Naive thymus-derived CD4-positive, alpha-beta T cell (primary cell): ENCODE measurements at regions not wholly inside any gene's neighbourhood (a gene's known extent, or its start where the extent isn't known, plus 50 kb on each side); places are given as distances from the start of the nearest gene placed in this dataset.

Experiments
- ATAC-seq: fragments of 150-1000 bp; cut with Tn5 transposase; 2 replicates; pipeline ENCODE4 v1.10.0; 2021; ENCODE audit warnings: mild to moderate bottlenecking, moderate library complexity
- CTCF ChIA-PET: fragments of 350-600 bp; sonication (Branson Sonifier 250); formaldehyde crosslinking; loops from one replicate; lab custom pipeline; 2021; ENCODE audit warnings: antibody characterized with exemption; lab: Charles Lee
- POLR2A ChIA-PET: fragments of 350-600 bp; sonication (Branson Sonifier 250); formaldehyde crosslinking; loops from one replicate; lab custom pipeline; 2021; ENCODE audit warnings: antibody characterized with exemption, inconsistent platforms; lab: Charles Lee
- DNase-seq, 9 donors: peaks; one replicate each; pipeline versions ENCODE4 v3.0.0 to v3.0.0-alpha.2; 2020 to 2022; ENCODE audit warnings: mixed read lengths in 1 of 9
- H3K27ac ChIP-seq: one replicate; pipeline ENCODE4 v1.7.0; 2013; ENCODE audit warnings: mild to moderate bottlenecking, low read depth, low read length, moderate library complexity
- H3K27me3 ChIP-seq, 2 donors: one replicate each; pipeline ENCODE4 v1.7.0; 2013; ENCODE audit warnings: low read length in 2 of 2, mild to moderate bottlenecking in 2 of 2, moderate library complexity in 2 of 2; ENCODE audit not compliant: control insufficient read depth in 2 of 2, insufficient read depth in 2 of 2
- H3K36me3 ChIP-seq, 3 experiments: 1 replicate in 2 of 3; 2 replicates in 1 of 3; pipeline ENCODE4 v1.7.0; 2013; ENCODE audit warnings: low read length in 3 of 3, mild to moderate bottlenecking in 3 of 3, moderate library complexity in 1 of 3; ENCODE audit not compliant: insufficient read depth in 3 of 3, control insufficient read depth in 2 of 3
- H3K4me1 ChIP-seq, 2 donors: one replicate each; pipeline ENCODE4 v1.7.0; 2013; ENCODE audit warnings: low read length in 2 of 2, mild to moderate bottlenecking in 2 of 2, moderate library complexity in 1 of 2; ENCODE audit not compliant: control insufficient read depth in 2 of 2, insufficient read depth in 2 of 2
- H3K4me3 ChIP-seq: 2 replicates; pipeline ENCODE4 v1.7.0; 2013; ENCODE audit warnings: mild to moderate bottlenecking, low read length
- H3K9me3 ChIP-seq, 3 experiments: 1 replicate in 2 of 3; 2 replicates in 1 of 3; pipeline ENCODE4 v1.7.0; 2013; ENCODE audit warnings: low read length in 3 of 3; ENCODE audit not compliant: control insufficient read depth in 2 of 3
- H3K27ac Mint-ChIP-seq, 9 donors: one replicate each; pipeline ENCODE4 v1.8.0; 2020 to 2022; ENCODE audit warnings: mixed read lengths in 9 of 9, mild to moderate bottlenecking in 8 of 9, moderate library complexity in 5 of 9, inconsistent platforms in 2 of 9
- H3K27me3 Mint-ChIP-seq, 5 donors: one replicate each; pipeline ENCODE4 v1.8.0; 2021 to 2022; ENCODE audit warnings: mixed read lengths in 5 of 5, mild to moderate bottlenecking in 1 of 5
- H3K36me3 Mint-ChIP-seq, 5 donors: one replicate each; pipeline ENCODE4 v1.8.0; 2020 to 2022; ENCODE audit warnings: mixed read lengths in 5 of 5, mild to moderate bottlenecking in 3 of 5, inconsistent platforms in 1 of 5
- H3K4me1 Mint-ChIP-seq, 7 donors: one replicate each; pipeline ENCODE4 v1.8.0; 2020 to 2022; ENCODE audit warnings: mixed read lengths in 7 of 7, mild to moderate bottlenecking in 3 of 7, inconsistent platforms in 1 of 7
- H3K4me3 Mint-ChIP-seq, 10 donors: one replicate each; pipeline ENCODE4 v1.8.0; 2020 to 2022; ENCODE audit warnings: mild to moderate bottlenecking in 10 of 10, mixed read lengths in 10 of 10, moderate library complexity in 6 of 10, inconsistent platforms in 2 of 10
- H3K9me3 Mint-ChIP-seq, 11 donors: one replicate each; pipeline ENCODE4 v1.8.0; 2020 to 2022; ENCODE audit warnings: mixed read lengths in 11 of 11, mild to moderate bottlenecking in 4 of 11, inconsistent platforms in 1 of 11, moderate library complexity in 1 of 11
- intact Hi-C, 2 donors: fragments of 100-400 bp; cut with micrococcal nuclease; formaldehyde crosslinking; loops; one replicate each; pipeline ENCODE4 v1.15.1; 2023

DNA sequence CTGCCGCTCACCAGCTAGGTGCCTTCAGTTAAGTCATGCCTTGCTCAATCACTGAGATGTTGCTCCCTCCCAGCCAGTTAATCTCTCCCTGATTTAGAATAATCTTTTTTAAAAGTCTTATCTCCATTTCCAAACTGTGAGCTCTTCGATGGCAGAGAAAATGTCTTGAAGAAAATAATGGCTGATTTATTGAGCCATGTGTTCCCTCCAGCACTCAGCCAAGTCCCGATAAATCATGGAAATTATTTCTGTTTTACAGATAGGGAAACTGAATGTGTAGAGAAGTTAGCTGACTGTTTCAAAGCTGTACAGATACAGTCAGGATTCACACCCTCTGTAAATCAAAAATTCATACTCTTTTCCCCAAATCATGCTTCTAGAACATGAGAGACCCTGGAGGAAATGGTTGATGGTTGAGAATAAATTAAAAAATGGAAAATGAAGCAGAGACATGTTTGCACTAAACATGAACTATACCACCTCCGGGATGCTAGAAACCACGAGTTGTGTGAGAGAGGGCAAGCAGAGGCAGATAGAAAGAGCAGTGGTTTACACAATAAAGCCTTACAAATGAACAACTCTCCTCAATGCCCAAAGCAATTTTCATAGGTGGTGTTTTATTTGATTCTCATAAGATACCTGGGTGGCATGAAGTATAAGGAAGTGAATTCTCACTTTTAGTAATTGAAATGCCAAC lies 376.4 kb downstream of the PLPP3 start:
- Mint-ChIP-seq H3K4me3 (no peak overlapping the region), H3K27ac (no peak overlapping the region), H3K36me3 (no peaks in the 10 kb centered on the region), H3K27me3 (peaks cover 0 to 7% (median 0%) of the 10 kb centered on the region in 5 donors), H3K4me1 (no peaks in the 10 kb centered on the region), H3K9me3 (peaks cover 0 to 6% (median 3%) of the 10 kb centered on the region in 11 donors)
- ChIA-PET CTCF (no interaction called here), POLR2A (no interaction called here)
- Histone ChIP-seq H3K9me3 (no peaks in the 10 kb centered on the region), H3K36me3 (no peaks in the 10 kb centered on the region), H3K27ac (no peak overlapping the region), H3K4me3 (no peak overlapping the region), H3K4me1 (no peaks in the 10 kb centered on the region), H3K27me3 (no peaks in the 10 kb centered on the region)
- DNase-seq (no peak), ATAC-seq (no peak)
- intact Hi-C loops = no loop called here

DNA sequence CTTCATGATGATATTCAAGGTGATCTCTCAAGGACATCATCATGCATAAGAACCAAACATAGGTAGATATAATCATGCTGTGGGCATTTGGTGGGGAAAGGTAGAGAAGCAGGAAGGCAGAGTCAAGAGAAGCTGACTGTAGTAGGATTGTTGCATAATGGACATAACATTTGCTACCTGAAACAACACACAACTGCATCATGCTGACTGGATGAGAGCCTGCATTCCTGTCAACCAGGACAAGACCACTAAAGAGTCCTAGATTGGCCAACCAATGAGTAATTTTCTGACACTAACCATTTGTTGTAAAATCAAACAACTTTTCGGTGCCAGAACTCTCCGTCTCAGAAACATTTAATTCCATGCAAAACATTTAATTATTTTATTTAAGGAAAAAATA lies 377.2 kb downstream of the PLPP3 start:
- Histone ChIP-seq H3K27ac (no peak overlapping the region), H3K9me3 (no peaks in the 10 kb centered on the region), H3K27me3 (no peaks in the 10 kb centered on the region), H3K36me3 (no peaks in the 10 kb centered on the region), H3K4me3 (no peak overlapping the region), H3K4me1 (no peaks in the 10 kb centered on the region)
- no peak overlapping the region for H3K27ac Mint-ChIP-seq
- peaks cover 0 to 6% (median 3%) of the 10 kb centered on the region in 11 donors for H3K9me3 Mint-ChIP-seq
- ATAC-seq = no peak
- ChIA-PET CTCF (no interaction called here), POLR2A (no interaction called here)
- DNase-seq = no peak
- H3K36me3 Mint-ChIP-seq = no peaks in the 10 kb centered on the region
- no peak overlapping the region for H3K4me3 Mint-ChIP-seq
- peaks cover 0 to 7% (median 0%) of the 10 kb centered on the region in 5 donors for H3K27me3 Mint-ChIP-seq
- intact Hi-C loops = no loop called here
- H3K4me1 Mint-ChIP-seq = no peaks in the 10 kb centered on the region

DNA sequence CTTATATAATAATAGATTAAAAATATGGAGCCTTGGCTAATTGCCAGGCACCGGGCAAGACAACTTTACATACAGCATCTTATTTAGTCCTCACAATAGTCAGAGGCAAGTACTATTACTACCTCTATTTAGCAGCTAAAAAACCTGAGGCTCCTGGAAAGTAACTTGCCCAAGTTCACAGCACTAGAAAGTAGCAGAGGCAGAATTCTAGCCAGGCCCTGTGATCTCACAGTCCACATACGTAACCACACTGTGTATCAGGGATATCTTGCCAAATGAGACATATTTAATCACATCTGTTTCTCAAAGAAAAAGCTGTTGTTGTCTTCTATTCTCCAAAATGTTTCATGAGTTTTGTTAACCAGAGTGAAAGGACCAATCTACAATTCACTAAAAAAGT lies 378.5 kb downstream of the PLPP3 start:
- no peaks in the 10 kb centered on the region for H3K9me3 ChIP-seq
- Mint-ChIP-seq H3K36me3 (no peaks in the 10 kb centered on the region), H3K27ac (no peak overlapping the region), H3K4me1 (no peaks in the 10 kb centered on the region), H3K27me3 (peaks cover 0 to 7% (median 0%) of the 10 kb centered on the region in 5 donors), H3K9me3 (peaks cover 0 to 5% (median 0%) of the 10 kb centered on the region in 11 donors), H3K4me3 (no peak overlapping the region)
- intact Hi-C loops = no loop called here
- no peak overlapping the region for H3K27ac ChIP-seq
- no peaks in the 10 kb centered on the region for H3K27me3 ChIP-seq
- POLR2A ChIA-PET = no interaction called here
- no peaks in the 10 kb centered on the region for H3K36me3 ChIP-seq
- DNase-seq (no peak), ATAC-seq (no peak)
- H3K4me3 ChIP-seq = no peak overlapping the region
- CTCF ChIA-PET = no interaction called here
- no peaks in the 10 kb centered on the region for H3K4me1 ChIP-seq

DNA sequence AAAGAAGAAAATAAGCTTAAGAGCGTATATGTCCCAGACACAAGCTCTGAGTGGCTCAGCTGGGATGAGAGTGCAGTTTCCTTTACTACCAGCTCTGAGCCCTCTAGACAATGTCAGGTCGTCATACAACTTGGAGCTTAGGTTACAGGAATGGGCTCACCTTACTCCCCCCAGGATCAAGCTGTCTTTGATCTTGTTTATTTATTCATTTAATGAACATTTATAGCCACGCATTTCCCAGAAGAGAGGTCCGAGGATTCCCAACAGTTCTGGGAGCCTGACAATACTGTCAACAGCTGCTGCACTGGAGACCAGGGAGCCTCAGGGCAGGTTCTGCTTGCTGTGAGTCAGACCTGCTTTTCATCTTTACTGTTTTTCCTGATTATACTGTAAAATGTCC lies 378.9 kb downstream of the PLPP3 start:
- intact Hi-C loops = no loop called here
- H3K36me3 ChIP-seq = no peaks in the 10 kb centered on the region
- H3K27me3 ChIP-seq = no peaks in the 10 kb centered on the region
- Mint-ChIP-seq H3K4me1 (no peaks in the 10 kb centered on the region), H3K27ac (no peak overlapping the region), H3K27me3 (peaks cover 0 to 7% (median 0%) of the 10 kb centered on the region in 5 donors), H3K36me3 (no peaks in the 10 kb centered on the region), H3K4me3 (no peak overlapping the region), H3K9me3 (peaks cover 0 to 5% (median 0%) of the 10 kb centered on the region in 11 donors)
- CTCF ChIA-PET = no interaction called here
- no peaks in the 10 kb centered on the region for H3K4me1 ChIP-seq
- no peaks in the 10 kb centered on the region for H3K9me3 ChIP-seq
- H3K27ac ChIP-seq = no peak overlapping the region
- POLR2A ChIA-PET = no interaction called here
- H3K4me3 ChIP-seq = no peak overlapping the region
- DNase-seq (no peak), ATAC-seq (no peak)

DNA sequence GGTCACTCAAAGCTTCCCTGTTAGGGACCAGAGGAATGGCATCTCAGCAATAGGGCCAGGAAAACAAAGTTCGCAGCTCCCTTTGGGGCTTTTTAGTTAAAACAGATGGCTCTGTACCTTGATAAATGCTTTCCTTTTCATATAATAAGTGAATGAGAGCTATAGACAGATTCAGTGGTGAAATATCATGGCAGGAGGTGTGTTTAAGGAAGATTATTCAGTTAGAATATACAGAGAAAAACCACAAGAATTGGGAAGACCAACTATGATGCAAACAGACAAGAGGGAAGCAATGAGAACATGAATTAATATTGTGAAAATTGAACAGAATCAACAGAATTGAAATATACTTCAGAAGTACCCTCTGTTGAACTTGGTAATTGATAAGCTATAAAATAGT lies 379.4 kb downstream of the PLPP3 start:
- peaks cover 0 to 7% (median 0%) of the 10 kb centered on the region in 5 donors for H3K27me3 Mint-ChIP-seq
- H3K36me3 ChIP-seq = no peaks in the 10 kb centered on the region
- no peaks in the 10 kb centered on the region for H3K4me1 Mint-ChIP-seq
- intact Hi-C loops = no loop called here
- peaks cover 0 to 5% (median 0%) of the 10 kb centered on the region in 11 donors for H3K9me3 Mint-ChIP-seq
- H3K27ac Mint-ChIP-seq = no peak overlapping the region
- no peak overlapping the region for H3K4me3 Mint-ChIP-seq
- H3K27ac ChIP-seq = no peak overlapping the region
- ChIA-PET CTCF (no interaction called here), POLR2A (no interaction called here)
- H3K4me1 ChIP-seq = no peaks in the 10 kb centered on the region
- no peak overlapping the region for H3K4me3 ChIP-seq
- H3K36me3 Mint-ChIP-seq = no peaks in the 10 kb centered on the region
- DNase-seq (no peak), ATAC-seq (no peak)
- H3K9me3 ChIP-seq = no peaks in the 10 kb centered on the region
- no peaks in the 10 kb centered on the region for H3K27me3 ChIP-seq

DNA sequence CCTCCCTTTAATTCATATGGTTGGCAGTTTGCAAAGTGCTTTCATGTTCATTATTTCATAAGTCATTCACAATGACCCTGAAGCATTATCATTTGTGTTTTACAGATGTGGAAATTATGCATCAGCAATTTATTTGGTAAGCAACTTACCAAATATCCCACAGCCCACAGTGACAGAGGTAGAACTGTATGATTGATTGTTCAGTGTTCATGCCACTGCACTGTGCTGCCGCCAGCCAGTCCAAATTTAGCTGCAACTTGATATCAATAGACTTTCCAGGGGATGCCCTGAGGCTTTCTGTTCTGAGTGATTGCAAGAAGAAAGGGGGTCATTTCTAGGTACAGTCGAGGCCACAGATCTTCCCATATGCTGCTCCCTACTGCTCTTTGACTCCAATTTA lies 380.3 kb downstream of the PLPP3 start:
- Histone ChIP-seq H3K27ac (no peak overlapping the region), H3K4me3 (no peak overlapping the region), H3K9me3 (no peaks in the 10 kb centered on the region), H3K27me3 (no peaks in the 10 kb centered on the region), H3K4me1 (no peaks in the 10 kb centered on the region), H3K36me3 (no peaks in the 10 kb centered on the region)
- no peaks in the 10 kb centered on the region for H3K36me3 Mint-ChIP-seq
- ChIA-PET CTCF (no interaction called here), POLR2A (no interaction called here)
- intact Hi-C loops = no loop called here
- H3K9me3 Mint-ChIP-seq = peaks cover 0 to 5% (median 0%) of the 10 kb centered on the region in 11 donors
- no peaks in the 10 kb centered on the region for H3K4me1 Mint-ChIP-seq
- no peak for DNase-seq
- H3K27ac Mint-ChIP-seq = no peak overlapping the region
- H3K27me3 Mint-ChIP-seq = peaks cover 0 to 7% (median 0%) of the 10 kb centered on the region in 5 donors
- H3K4me3 Mint-ChIP-seq = no peak overlapping the region
- ATAC-seq = no peak

DNA sequence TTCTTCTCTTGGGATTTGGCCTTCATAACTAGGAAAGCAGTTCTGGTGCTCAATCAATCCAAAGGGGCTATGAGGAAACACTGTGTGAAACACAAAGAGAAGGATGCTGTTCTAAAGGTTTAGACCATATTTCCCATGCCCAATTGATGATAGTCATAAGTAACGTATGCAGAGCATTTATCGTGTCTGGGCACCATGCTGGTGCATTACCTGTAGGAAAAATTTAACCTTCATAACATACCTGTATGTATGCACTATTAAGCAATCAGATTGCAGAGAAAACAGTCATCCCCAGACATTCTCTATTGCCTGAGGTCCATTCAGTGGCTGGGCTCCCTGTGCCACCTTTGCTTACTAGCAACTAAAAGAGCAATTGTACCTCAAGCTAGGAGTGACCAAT lies 381.4 kb downstream of the PLPP3 start:
- H3K27me3 ChIP-seq = no peaks in the 10 kb centered on the region
- H3K9me3 ChIP-seq = no peaks in the 10 kb centered on the region
- H3K4me3 Mint-ChIP-seq = no peak overlapping the region
- ChIA-PET CTCF (no interaction called here), POLR2A (no interaction called here)
- H3K36me3 Mint-ChIP-seq = no peaks in the 10 kb centered on the region
- no peaks in the 10 kb centered on the region for H3K4me1 ChIP-seq
- H3K9me3 Mint-ChIP-seq = peaks cover 0 to 5% (median 0%) of the 10 kb centered on the region in 11 donors
- H3K27ac Mint-ChIP-seq = no peak overlapping the region
- no peak overlapping the region for H3K27ac ChIP-seq
- no peak for ATAC-seq
- intact Hi-C loops = no loop called here
- no peak for DNase-seq
- no peak overlapping the region for H3K4me3 ChIP-seq
- no peaks in the 10 kb centered on the region for H3K36me3 ChIP-seq
- peaks cover 0 to 6% (median 0%) of the 10 kb centered on the region in 5 donors for H3K27me3 Mint-ChIP-seq
- H3K4me1 Mint-ChIP-seq = no peaks in the 10 kb centered on the region
